Esophagus (tissue), 2 donors: ENCODE measurements at regions not wholly inside any gene's neighbourhood (a gene's known extent, or its start where the extent isn't known, plus 50 kb on each side); places are given as distances from the start of the nearest gene placed in this dataset.
"Not testable (repeated sequence)": the region's sequence is repeated elsewhere in the genome, so short reads cannot be mapped to it uniquely, and the experiment has no call there.

Source experiments
- H3K27ac ChIP-seq, 2 donors: one replicate each; pipeline ENCODE4 v1.5.1; 2013; ENCODE audit warnings: low read depth in 2 of 2, mild to moderate bottlenecking in 2 of 2, inconsistent platforms in 1 of 2, low read length in 1 of 2, moderate library complexity in 1 of 2
- H3K27me3 ChIP-seq, 2 donors: one replicate each; pipeline ENCODE4 v1.6.1; 2013; ENCODE audit warnings: low read length in 2 of 2, control low read depth in 1 of 2, mild to moderate bottlenecking in 1 of 2; ENCODE audit not compliant: insufficient read depth in 2 of 2, control insufficient read depth in 1 of 2
- H3K36me3 ChIP-seq, 2 donors: one replicate each; pipeline ENCODE4 v1.6.1; 2013; ENCODE audit warnings: low read length in 1 of 2; ENCODE audit not compliant: control insufficient read depth in 2 of 2, insufficient read depth in 2 of 2
- H3K4me1 ChIP-seq, 2 donors: one replicate each; pipeline ENCODE4 v1.6.1; 2013; ENCODE audit warnings: low read length in 1 of 2; ENCODE audit not compliant: control insufficient read depth in 2 of 2, insufficient read depth in 2 of 2
- H3K4me3 ChIP-seq, 2 donors: one replicate each; pipeline ENCODE4 v1.5.1; 2013; ENCODE audit warnings: low read length in 2 of 2, mild to moderate bottlenecking in 2 of 2, low read depth in 1 of 2, moderate library complexity in 1 of 2
- H3K9me3 ChIP-seq, 2 donors: one replicate each; pipeline ENCODE4 v1.6.1; 2013; ENCODE audit warnings: mild to moderate bottlenecking in 2 of 2, low read depth in 1 of 2, low read length in 1 of 2, moderate library complexity in 1 of 2; ENCODE audit not compliant: control insufficient read depth in 2 of 2, insufficient read depth in 1 of 2
- WGBS, 2 donors: extraction: QIAGEN DNeasy Blood & Tissue Kit; methylation state at CpG; one replicate each; pipeline ENCODE4 v1.1.7; 2013; 5-methylcytosine and 5-hydroxymethylcytosine counted together
- donor health status: healthy with polysubstance abuse.
- donor health status: Bipolar disorder and iron deficiency.

GRCh38 chr10:47711428-47711827, 52.0 kb downstream of the SYT15B start:
- H3K27ac ChIP-seq, H3K27me3 ChIP-seq, H3K4me3 ChIP-seq: not testable (repeated sequence)

GRCh38 chr10:47710443-47710842, 52.9 kb downstream of the SYT15B start:
- not testable (repeated sequence) for H3K4me1 ChIP-seq, H3K27ac ChIP-seq, H3K4me3 ChIP-seq, H3K27me3 ChIP-seq, H3K9me3 ChIP-seq, H3K36me3 ChIP-seq
- WGBS, 2 donors: no CpG with 5 or more reads among the region's 4 CpGs

More at GRCh38 chr10:47711428-47711827, 52.0 kb downstream of the SYT15B start:
- H3K9me3 ChIP-seq, H3K4me1 ChIP-seq, H3K36me3 ChIP-seq: not testable (repeated sequence)

GRCh38 chr10:47705698-47706414, 57.5 kb downstream of the SYT15B start:
- H3K4me3 ChIP-seq: peak overlapping the region; percentile 37 to 45
- not testable (repeated sequence) for H3K27ac ChIP-seq, H3K27me3 ChIP-seq, H3K9me3 ChIP-seq, H3K36me3 ChIP-seq, H3K4me1 ChIP-seq
- 0 to 1% methylated on average over 7 to 34 of the region's 66 CpGs for WGBS, 2 donors

GRCh38 chr10:47701285-47701684, 62.1 kb downstream of the SYT15B start:
- whole genome bisulfite sequencing, 2 donors: 40 to 55% methylated on average over 1 of the region's 1 CpG
- not testable (repeated sequence) for H3K36me3 ChIP-seq

DNA sequence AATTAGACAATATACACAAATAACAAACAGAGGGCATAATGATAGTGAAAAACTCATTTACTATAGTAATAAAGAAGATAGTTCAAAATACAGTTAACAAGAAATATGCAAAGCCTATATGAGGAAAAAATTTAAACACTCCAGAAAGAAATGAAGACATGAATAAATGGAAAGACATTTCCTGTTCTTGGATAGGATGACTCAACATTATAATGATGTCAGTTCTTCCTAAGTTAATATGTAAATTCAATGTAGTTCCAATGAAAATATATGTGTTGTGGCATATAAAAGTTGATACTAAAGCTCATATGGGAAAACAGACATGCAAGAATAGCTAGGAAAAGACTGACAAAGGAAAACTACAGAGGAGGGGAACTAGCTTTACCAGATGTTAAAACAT, 63.5 kb downstream of the SYT15B start:
- not testable (repeated sequence) for H3K36me3 ChIP-seq, H3K4me3 ChIP-seq, H3K27me3 ChIP-seq, H3K27ac ChIP-seq, H3K9me3 ChIP-seq, H3K4me1 ChIP-seq

More at GRCh38 chr10:47701285-47701684, 62.1 kb downstream of the SYT15B start:
- not testable (repeated sequence) for H3K27me3 ChIP-seq, H3K27ac ChIP-seq, H3K9me3 ChIP-seq, H3K4me1 ChIP-seq, H3K4me3 ChIP-seq

- WGBS, 2 donors: 58 to 93% methylated on average over 1 of the region's 1 CpG
- not testable (repeated sequence) for H3K27ac ChIP-seq, H3K9me3 ChIP-seq, H3K4me3 ChIP-seq, H3K27me3 ChIP-seq, H3K36me3 ChIP-seq, H3K4me1 ChIP-seq
Measured at GRCh38 chr10:47696170-47696569, 67.2 kb downstream of the SYT15B start.

GRCh38 chr10:47695149-47695548, 68.2 kb downstream of the SYT15B start:
- not testable (repeated sequence) for H3K4me3 ChIP-seq, H3K27me3 ChIP-seq, H3K36me3 ChIP-seq, H3K9me3 ChIP-seq, H3K27ac ChIP-seq, H3K4me1 ChIP-seq
- WGBS, 2 donors: 69 to 87% methylated on average over 2 of the region's 3 CpGs

DNA sequence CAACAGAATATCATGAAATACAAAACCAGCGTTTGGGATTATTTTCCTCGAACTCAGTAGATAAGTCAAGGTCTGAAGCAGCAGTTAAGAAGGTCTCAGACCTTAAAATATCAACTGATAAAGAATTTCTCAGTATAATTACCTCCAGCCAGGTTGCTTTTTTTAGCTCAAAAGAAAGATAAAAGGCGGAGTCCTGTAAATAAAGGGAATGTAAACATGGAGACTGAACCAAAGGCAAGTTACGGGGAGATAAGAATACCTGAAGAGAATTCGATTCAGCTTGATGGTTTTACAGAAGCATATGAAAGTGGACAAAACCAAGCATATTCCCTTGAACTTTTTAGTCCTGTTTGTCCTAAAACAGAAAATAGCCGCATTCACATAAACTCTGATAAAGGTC, 73.1 kb downstream of the SYT15B start:
- not testable (repeated sequence) for H3K27ac ChIP-seq, H3K9me3 ChIP-seq, H3K27me3 ChIP-seq, H3K4me3 ChIP-seq, H3K4me1 ChIP-seq, H3K36me3 ChIP-seq
- 57 to 58% methylated on average over 2 of the region's 6 CpGs for WGBS, 2 donors

DNA sequence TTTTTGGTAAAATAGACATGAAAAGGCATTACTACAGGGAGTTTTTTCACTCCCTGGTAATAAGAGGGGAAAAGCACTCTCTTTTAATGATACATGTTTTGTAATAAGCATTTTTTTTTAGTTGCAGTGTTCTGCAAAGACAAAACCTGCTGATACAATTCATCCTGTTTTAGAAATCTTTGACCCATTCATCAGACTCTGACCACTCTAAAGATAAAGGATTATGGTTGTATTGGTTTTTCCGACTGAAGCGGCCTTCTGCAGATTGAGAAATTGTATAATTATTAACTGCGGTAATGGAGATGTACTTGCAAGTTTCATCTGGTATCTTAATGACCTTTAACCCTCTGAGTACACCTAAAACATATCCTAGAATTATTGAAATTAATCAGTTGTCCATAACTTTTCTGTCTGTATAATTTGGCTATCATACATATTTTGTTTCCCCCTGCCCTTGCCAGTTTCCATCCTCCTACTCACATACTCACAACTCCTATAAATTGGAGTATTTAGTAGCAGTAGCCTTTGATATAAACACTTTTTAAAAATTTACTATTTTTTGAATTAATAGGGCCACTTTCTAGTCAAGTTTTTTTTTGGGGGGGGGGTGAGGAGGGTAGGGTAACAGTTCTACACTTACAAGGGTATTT, 79.4 kb downstream of the SYT15B start:
- not testable (repeated sequence) for H3K27me3 ChIP-seq, H3K9me3 ChIP-seq, H3K4me3 ChIP-seq, H3K36me3 ChIP-seq, H3K4me1 ChIP-seq, H3K27ac ChIP-seq
- WGBS, 2 donors: 80% methylated on average over 1 of the region's 3 CpGs; no CpG with 5 or more reads in 1 of the 2 donors

DNA sequence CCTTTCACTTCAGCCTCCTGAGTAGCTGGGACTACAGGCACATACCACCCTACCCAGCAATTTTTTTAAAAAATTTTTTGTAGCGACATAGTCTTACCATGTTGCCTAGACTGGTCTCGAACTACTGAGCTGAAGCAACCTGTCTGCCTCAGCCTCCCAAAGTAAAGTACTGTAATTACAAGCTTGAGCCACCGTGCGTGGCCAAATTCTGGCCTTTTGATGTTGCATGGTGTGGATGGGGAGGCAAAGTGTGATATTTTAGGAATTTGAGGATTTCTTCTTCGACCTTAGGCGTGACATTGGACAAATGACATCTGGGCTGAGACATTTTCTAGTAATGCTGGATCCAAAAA, 81.8 kb downstream of the SYT15B start:
- WGBS, 2 donors: no CpG with 5 or more reads among the region's 6 CpGs
- not testable (repeated sequence) for H3K36me3 ChIP-seq, H3K9me3 ChIP-seq, H3K27me3 ChIP-seq, H3K4me1 ChIP-seq, H3K4me3 ChIP-seq, H3K27ac ChIP-seq
